ENCODE measurements at regions not wholly inside any gene's neighbourhood (a gene's known extent, or its start where the extent isn't known, plus 50 kb on each side); places are given as distances from the start of the nearest gene placed in this dataset.

DNA sequence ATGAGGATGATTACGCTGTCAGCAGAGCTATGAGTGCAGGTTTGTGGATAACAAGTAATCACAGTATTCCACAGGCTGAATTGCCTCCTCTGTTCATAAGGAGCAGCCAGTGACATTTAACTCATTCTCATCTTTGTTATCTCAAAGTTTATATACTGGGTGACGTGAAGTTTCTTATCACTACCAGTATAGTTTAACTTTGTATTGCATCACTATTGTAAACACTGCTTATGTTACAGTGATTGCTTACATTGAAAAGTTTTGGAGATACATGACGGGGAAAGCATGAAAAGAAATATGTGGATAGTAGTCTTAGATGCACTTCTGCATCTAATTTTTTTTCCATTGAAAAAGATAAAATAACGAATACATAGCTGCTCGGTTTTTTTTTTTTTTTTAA lies 429.7 kb downstream of the VGLL3 start:
- TF ChIP-seq, protein P1, sequence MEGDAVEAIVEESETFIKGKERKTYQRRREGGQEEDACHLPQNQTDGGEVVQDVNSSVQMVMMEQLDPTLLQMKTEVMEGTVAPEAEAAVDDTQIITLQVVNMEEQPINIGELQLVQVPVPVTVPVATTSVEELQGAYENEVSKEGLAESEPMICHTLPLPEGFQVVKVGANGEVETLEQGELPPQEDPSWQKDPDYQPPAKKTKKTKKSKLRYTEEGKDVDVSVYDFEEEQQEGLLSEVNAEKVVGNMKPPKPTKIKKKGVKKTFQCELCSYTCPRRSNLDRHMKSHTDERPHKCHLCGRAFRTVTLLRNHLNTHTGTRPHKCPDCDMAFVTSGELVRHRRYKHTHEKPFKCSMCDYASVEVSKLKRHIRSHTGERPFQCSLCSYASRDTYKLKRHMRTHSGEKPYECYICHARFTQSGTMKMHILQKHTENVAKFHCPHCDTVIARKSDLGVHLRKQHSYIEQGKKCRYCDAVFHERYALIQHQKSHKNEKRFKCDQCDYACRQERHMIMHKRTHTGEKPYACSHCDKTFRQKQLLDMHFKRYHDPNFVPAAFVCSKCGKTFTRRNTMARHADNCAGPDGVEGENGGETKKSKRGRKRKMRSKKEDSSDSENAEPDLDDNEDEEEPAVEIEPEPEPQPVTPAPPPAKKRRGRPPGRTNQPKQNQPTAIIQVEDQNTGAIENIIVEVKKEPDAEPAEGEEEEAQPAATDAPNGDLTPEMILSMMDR (IDR thresholded peaks at IDR 0.05): no peak
- no peak for TF ChIP-seq EZH2 (IDR thresholded peaks at IDR 0.05; ENCODE audit: borderline replicate concordance, insufficient read depth, low read depth, low read length, poor library complexity, severe bottlenecking)
